Suppressor macrophage treated with lipopolysaccharide for 4 hours (primary cell): ENCODE measurements at regions not wholly inside any gene's neighbourhood (a gene's known extent, or its start where the extent isn't known, plus 50 kb on each side); places are given as distances from the start of the nearest gene placed in this dataset.
"Not testable (repeated sequence)": the region's sequence is repeated elsewhere in the genome, so short reads cannot be mapped to it uniquely, and the experiment has no call there.

Experiments used
- DNase-seq: peaks from one replicate; pipeline ENCODE4 v3.0.0-alpha.2; 2020

DNA sequence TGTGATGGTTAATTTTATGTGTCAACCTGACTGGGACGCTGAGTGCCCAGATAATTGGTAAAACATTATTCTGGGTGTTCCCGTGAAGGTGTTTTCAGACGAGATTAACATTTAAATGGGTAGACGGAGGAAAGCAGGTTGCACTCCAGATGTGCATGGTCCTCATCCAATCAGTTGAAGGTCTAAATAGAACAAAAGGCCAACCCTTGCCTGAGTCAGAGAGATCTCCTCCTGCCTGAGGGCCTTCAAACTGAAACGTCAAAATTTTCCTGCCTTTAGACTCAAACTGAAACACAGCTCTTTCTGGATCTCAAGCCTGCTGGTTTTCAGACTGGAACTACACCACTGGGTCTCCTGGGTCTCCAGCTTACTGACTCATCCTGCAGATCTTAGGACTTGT lies 73.5 kb downstream of the NPIPA8 start:
- not testable (repeated sequence) for DNase-seq

DNA sequence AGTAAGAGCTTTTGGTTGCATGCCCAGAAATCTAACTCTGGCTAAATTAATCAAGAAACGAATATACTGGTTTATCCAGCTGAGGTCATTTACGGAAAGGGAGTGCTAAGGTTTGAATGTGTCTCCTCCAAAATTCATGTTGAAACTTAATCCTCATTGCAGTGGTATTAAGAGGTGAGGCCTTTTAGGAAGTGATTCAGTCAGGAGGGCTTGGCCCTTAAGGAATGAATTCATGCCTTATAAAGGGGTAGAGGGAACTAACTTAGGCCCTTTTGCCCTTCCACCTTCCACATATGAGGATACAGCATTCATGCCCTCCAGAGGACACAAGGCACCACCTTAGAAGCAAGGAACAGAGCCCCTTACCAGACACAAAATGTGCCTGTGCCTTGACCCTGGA lies 74.7 kb downstream of the NPIPA8 start:
- not testable (repeated sequence) for DNase-seq

- DNase-seq, result not testable (repeated sequence)
Observed at GRCh38 chr16:18259496-18260176, 76.9 kb downstream of the NPIPA8 start.

DNA sequence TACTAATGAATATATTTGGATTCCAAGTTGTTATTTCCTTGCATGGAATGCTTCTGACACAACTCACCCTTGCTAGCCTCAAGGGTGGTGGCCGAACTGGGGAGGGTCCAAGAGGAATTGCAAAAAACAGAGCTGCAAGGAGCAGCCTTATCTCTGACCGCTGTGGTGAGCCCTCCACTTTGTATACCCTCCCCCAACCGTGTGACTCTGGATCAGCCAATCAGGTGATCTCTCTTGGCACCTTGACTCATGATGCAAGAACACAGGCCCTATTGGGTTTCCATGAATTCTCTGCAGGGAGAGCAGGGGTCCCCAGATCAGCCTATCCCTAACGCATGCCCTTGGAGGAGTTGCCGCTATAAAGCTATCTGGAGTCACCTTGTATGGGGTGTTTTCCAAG lies 83.6 kb downstream of the NPIPA8 start:
- not testable (repeated sequence) for DNase-seq

DNA sequence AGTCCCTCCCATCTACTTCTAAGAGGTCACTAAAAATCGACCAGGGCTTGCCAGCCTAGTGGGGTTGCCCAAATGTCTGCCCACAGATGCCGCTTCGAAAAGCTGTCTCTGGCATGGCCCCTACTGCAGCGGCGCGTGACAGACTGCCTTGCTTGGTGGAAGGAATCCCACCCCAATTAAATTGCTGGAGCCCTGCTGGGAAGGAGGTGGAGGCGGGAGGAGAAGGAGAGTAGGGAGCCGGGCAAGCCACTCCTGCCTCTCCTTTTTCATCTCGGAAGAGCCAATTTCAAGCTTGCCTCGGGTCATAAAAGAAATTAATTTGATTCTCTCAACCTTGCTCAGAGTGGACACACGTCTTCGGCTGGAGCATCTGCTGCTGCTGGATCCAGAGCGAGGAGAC lies 106.0 kb downstream of the NPIPA8 start:
- not testable (repeated sequence) for DNase-seq

GRCh38 chr16:18222054-18223009 lies 114.2 kb downstream of the NPIPA8 start:
- not testable (repeated sequence) for DNase-seq

DNA sequence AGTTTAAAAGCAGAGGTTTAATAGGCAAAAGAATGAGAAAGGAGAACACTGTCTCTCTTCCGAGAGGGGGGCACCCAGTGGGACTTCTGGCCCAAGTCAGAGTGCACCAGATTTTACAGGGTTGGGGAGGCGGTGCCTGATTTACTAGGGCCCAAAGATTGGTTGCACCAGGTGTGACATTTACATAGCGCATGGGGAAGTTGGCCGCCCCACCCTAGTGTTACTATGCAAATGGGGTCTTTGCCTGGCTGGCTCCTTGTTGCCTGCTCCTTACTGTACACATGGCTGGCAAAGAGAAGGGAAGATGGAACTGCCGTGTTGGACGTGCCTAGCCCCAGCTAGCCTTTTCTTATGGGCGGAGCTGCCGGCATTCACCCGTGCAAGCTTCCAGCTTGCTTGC lies 118.8 kb downstream of the NPIPA8 start:
- DNase-seq, result not testable (repeated sequence)

GRCh38 chr16:18216814-18217213 lies 119.7 kb downstream of the NPIPA8 start:
- not testable (repeated sequence) for DNase-seq

GRCh38 chr16:18213810-18214209 lies 122.7 kb downstream of the NPIPA8 start:
- not testable (repeated sequence) for DNase-seq

GRCh38 chr16:18211505-18211904 lies 125.0 kb downstream of the NPIPA8 start:
- DNase-seq, result not testable (repeated sequence)

- not testable (repeated sequence) for DNase-seq
Observed at GRCh38 chr16:18204786-18205185, 131.8 kb downstream of the NPIPA8 start.

GRCh38 chr16:18204309-18204708 lies 132.2 kb downstream of the NPIPA8 start:
- DNase-seq, result not testable (repeated sequence)

- not testable (repeated sequence) for DNase-seq
Observed at GRCh38 chr16:18201511-18201910, 135.0 kb downstream of the NPIPA8 start.

DNA sequence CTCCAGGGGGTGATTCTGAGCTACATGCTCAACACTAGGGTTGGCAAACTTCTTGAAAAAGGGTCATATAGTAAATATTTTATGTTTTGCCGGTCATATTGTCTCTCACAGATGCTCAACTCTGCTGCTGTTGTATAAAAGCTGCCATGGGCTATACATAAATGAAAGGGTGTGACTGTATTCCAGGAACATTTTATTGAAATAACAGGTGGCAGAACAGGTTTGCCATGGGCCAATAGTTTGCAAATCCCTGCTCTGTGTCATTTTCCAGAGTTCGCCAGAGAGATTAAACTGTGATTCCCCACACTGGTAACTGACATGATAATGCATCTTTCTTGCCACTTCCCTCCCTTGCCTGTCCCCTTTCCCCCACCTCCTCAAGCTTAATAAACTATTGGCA lies 144.1 kb downstream of the NPIPA8 start:
- DNase-seq, result not testable (repeated sequence)

- DNase-seq, result not testable (repeated sequence)
Observed at GRCh38 chr16:18190179-18190578, 146.4 kb downstream of the NPIPA8 start.

DNA sequence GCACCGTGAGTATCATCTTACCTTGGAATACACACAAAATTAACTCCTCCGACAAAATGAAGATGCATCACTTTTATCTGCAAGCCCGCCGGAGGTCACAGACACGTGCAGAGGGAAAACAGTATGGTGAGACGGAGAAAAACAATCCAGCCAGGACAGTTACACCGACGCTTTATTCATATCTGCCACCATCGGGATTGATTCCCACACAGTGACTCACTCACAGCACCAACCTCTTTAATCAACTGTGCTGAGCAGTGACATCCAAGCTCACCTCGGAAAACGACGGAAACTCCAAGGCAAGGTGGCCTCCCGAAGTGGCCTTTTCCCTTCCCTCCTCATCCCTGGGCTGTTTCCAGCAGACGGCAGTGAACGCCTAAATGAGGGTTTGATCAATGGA lies 151.8 kb downstream of the NPIPA8 start:
- DNase-seq, result not testable (repeated sequence)

GRCh38 chr16:18181028-18181427 lies 155.5 kb downstream of the NPIPA8 start:
- not testable (repeated sequence) for DNase-seq

GRCh38 chr16:18173945-18174497 lies 162.5 kb downstream of the NPIPA8 start:
- DNase-seq, result not testable (repeated sequence)

GRCh38 chr16:18162293-18162692 lies 174.2 kb downstream of the NPIPA8 start:
- not testable (repeated sequence) for DNase-seq

DNA sequence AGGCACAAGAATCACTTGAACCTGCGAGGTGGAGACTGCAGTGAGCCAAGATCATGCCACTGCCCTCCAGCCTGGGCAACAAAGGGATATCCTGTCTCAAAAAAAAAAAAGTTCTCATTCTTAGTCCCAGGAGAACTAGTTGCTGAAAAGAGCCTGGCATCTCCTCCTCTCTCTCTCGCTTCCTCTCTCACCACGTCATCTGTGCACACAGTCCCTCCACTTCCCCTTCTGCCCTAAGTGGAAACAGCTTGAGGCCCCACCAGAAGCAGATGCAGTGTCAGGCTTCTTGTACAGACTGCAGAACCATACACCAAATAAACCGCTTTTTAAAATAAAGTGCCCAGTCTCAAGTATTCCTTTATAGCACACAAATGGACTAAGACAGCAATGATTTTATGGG lies 175.3 kb downstream of the NPIPA8 start:
- DNase-seq, result not testable (repeated sequence)

- not testable (repeated sequence) for DNase-seq
Observed at GRCh38 chr16:18159185-18159584, 177.4 kb downstream of the NPIPA8 start.

DNA sequence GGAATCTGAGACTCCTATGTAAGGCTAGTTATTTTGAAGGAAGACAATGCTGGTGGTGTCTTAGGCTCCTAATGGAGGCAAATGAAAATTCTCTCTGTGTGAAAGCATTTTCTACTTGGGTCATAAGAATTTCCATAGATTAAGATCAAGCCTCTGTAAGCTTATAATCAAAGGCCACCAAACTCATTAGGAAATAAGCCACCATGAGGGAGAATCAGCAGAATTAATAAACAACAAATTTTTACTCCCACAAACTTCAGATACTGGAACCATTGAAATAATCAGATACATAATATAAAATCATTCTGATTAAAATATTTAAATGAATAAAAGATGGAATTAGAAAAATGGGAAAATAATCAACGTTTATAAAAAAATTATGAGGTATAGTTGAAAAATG lies 178.7 kb downstream of the NPIPA8 start:
- DNase-seq, result not testable (repeated sequence)

DNA sequence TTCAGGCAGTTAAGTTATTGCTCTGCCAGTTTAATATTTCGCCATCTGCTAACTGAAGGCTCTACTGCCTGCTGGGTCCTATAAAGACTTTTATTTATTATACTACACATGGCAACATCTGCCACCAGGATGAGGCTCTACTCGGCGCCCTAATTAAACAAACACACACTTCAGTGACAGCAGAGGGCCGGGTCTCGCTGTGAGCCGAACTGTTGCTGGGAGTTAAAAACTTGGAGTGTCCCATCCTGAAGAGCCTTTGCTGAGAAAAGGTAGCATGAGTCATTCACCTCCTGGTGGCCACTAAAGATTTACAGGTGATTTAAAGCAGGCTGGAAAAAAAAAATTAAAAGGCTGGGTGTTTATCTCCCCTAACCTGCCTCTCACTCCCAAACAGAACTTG lies 183.7 kb downstream of the NPIPA8 start:
- DNase-seq, result not testable (repeated sequence)
